Upper lobe of right lung (tissue), 1 donor: ENCODE measurements at regions not wholly inside any gene's neighbourhood (a gene's known extent, or its start where the extent isn't known, plus 50 kb on each side); places are given as distances from the start of the nearest gene placed in this dataset.

Experiments
- ATAC-seq: fragments of 200-7000 bp; cut with Tn5 transposase; one replicate; pipeline ENCODE4 v1.9.1; 2020; ENCODE audit warnings: mild to moderate bottlenecking, moderate library complexity
- DNase-seq: peaks from one replicate; pipeline ENCODE4 v3.0.0-alpha.2; 2020
- H3K27ac ChIP-seq: fragments of 200-600 bp; one replicate; pipeline ENCODE4 v1.8.0; 2022
- H3K27me3 ChIP-seq: fragments of 200-600 bp; one replicate; pipeline ENCODE4 v1.8.0; 2022; ENCODE audit warnings: mild to moderate bottlenecking
- H3K36me3 ChIP-seq: fragments of 200-600 bp; one replicate; pipeline ENCODE4 v1.8.0; 2022
- H3K4me1 ChIP-seq: fragments of 200-600 bp; one replicate; pipeline ENCODE4 v1.8.0; 2022
- H3K4me3 ChIP-seq: fragments of 200-600 bp; one replicate; pipeline ENCODE4 v1.8.0; 2022; ENCODE audit warnings: mild to moderate bottlenecking
- H3K9me3 ChIP-seq: fragments of 200-600 bp; one replicate; pipeline ENCODE4 v1.8.0; 2022
- intact Hi-C: fragments of 100-400 bp; cut with DNase I; formaldehyde crosslinking; loops from one replicate; pipeline ENCODE4 v1.11.0; 2022
- TF ChIP-seq, protein P1 (sequence below): fragments of 200-600 bp; IDR thresholded peaks from one replicate; pipeline ENCODE4 v1.8.0; 2022; ENCODE audit warnings: antibody characterized with exemption
- donor health status: DM: no; HTN: yes; CAD: no; lungs with severe emphysema.

DNA sequence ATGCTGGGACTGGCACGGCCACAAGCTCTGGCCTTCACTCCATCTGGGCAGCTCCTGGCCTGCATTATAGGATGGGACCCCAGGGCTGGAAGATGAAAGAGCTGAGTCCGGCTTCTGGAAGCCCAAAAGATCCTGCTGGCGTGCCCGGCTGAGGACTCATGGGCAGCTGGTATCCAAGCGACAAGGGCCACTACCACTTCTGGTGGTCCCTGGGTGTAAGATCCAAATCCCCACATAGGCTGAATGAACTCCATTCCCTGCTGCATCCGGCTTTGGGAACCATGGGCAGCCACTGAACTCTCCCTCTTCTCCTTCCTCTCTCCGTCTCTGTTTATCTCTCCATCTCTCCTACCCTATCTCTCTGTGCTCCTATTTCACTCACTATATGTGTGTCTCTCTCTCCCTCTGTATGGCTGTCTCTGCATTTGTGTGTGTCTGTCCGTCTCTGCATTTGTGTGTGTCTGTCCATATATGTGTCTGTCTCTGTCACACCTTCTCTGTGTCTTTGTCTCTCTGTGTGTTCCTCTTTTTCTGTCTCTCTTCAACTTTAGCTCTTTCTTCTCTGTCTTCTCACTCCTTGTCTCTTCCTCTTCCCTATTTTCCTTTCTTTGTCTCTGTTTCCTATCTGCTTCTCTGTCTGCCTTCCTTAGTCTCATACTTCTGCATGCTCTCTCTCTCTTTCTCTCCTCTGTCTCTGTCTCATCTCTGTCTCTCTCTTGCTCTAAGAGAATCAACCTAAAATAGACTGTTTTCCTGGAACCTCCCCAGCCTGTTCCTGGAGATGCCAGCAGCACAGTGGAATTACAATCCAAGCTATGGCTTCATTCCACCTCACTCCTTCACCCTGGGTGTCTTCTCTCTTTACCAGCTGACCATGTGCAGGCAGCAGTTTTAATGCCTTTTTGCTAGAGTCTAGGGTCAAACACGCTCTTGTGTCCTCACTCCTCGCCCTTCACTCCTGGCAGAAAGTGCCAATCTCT lies 60.4 kb upstream of the IRX6 start:
- no peak overlapping the region for H3K4me3 ChIP-seq
- no peaks in the 10 kb centered on the region for H3K27me3 ChIP-seq
- no peaks in the 10 kb centered on the region for H3K9me3 ChIP-seq
- no peak overlapping the region for H3K27ac ChIP-seq
- TF ChIP-seq, protein P1, sequence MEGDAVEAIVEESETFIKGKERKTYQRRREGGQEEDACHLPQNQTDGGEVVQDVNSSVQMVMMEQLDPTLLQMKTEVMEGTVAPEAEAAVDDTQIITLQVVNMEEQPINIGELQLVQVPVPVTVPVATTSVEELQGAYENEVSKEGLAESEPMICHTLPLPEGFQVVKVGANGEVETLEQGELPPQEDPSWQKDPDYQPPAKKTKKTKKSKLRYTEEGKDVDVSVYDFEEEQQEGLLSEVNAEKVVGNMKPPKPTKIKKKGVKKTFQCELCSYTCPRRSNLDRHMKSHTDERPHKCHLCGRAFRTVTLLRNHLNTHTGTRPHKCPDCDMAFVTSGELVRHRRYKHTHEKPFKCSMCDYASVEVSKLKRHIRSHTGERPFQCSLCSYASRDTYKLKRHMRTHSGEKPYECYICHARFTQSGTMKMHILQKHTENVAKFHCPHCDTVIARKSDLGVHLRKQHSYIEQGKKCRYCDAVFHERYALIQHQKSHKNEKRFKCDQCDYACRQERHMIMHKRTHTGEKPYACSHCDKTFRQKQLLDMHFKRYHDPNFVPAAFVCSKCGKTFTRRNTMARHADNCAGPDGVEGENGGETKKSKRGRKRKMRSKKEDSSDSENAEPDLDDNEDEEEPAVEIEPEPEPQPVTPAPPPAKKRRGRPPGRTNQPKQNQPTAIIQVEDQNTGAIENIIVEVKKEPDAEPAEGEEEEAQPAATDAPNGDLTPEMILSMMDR = no peak
- intact Hi-C loops = no loop called here
- no peak for DNase-seq
- H3K36me3 ChIP-seq = no peaks in the 10 kb centered on the region
- no peak for ATAC-seq
- no peaks in the 10 kb centered on the region for H3K4me1 ChIP-seq

GRCh38 chr16:55264949-55265348 lies 59.1 kb upstream of the IRX6 start:
- no peaks in the 10 kb centered on the region for H3K27me3 ChIP-seq
- H3K4me1 ChIP-seq = no peaks in the 10 kb centered on the region
- intact Hi-C loops = no loop called here
- TF ChIP-seq, protein P1 = no peak
- no peaks in the 10 kb centered on the region for H3K36me3 ChIP-seq
- H3K4me3 ChIP-seq = no peak overlapping the region
- H3K27ac ChIP-seq = no peak overlapping the region
- no peaks in the 10 kb centered on the region for H3K9me3 ChIP-seq
- DNase-seq = no peak
- ATAC-seq = no peak

GRCh38 chr16:55265926-55266325 lies 58.1 kb upstream of the IRX6 start:
- DNase-seq = no peak
- Histone ChIP-seq H3K27ac (no peak overlapping the region), H3K36me3 (no peaks in the 10 kb centered on the region), H3K4me1 (no peaks in the 10 kb centered on the region), H3K9me3 (no peaks in the 10 kb centered on the region), H3K27me3 (no peaks in the 10 kb centered on the region), H3K4me3 (no peak overlapping the region)
- TF ChIP-seq, protein P1 = no peak
- ATAC-seq = no peak
- intact Hi-C loops = no loop called here

DNA sequence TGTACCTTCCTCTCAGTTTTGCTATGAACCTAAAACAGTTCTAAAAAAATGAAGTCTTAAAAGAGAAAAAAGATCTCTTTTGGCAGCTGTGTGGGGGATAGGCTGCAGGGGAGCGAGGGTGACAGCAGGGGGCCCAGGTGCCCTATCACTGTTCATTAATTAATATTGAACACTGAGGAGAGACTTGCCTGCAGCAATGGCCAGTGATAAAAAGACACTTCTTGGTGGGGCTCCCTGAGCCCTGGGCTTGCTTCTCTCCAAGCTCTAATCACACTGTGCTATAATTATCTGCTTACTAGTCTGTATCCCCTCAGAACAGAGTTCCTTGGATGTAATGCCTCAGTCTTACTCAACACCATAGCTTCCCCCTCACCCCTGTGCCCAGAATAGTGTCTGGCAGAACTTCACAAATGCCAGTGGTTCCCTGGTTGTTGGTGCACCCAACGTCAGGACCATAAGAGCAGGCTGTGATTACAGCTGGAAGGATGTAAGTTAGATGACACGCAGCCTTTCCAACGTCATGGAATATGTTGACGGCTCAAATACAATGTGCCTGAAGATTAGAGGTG lies 52.0 kb upstream of the IRX6 start:
- DNase-seq (no peak), ATAC-seq (no peak)
- H3K9me3 ChIP-seq = no peaks in the 10 kb centered on the region
- H3K4me3 ChIP-seq = no peak overlapping the region
- H3K4me1 ChIP-seq = no peaks in the 10 kb centered on the region
- TF ChIP-seq, protein P1 = no peak
- no peak overlapping the region for H3K27ac ChIP-seq
- H3K36me3 ChIP-seq = no peaks in the 10 kb centered on the region
- H3K27me3 ChIP-seq = no peaks in the 10 kb centered on the region
- intact Hi-C loops = no loop called here

- Histone ChIP-seq H3K4me1 (no peaks in the 10 kb centered on the region), H3K4me3 (no peak overlapping the region), H3K27ac (no peak overlapping the region), H3K27me3 (no peaks in the 10 kb centered on the region), H3K9me3 (no peaks in the 10 kb centered on the region), H3K36me3 (no peaks in the 10 kb centered on the region)
- ATAC-seq (no peak), DNase-seq (no peak)
- TF ChIP-seq, protein P1 = no peak
- intact Hi-C loops = no loop called here
Measured at GRCh38 chr16:55272744-55273143, 51.3 kb upstream of the IRX6 start.
